ENCODE measurements at regions not wholly inside any gene's neighbourhood (a gene's known extent, or its start where the extent isn't known, plus 50 kb on each side); places are given as distances from the start of the nearest gene placed in this dataset.

DNA sequence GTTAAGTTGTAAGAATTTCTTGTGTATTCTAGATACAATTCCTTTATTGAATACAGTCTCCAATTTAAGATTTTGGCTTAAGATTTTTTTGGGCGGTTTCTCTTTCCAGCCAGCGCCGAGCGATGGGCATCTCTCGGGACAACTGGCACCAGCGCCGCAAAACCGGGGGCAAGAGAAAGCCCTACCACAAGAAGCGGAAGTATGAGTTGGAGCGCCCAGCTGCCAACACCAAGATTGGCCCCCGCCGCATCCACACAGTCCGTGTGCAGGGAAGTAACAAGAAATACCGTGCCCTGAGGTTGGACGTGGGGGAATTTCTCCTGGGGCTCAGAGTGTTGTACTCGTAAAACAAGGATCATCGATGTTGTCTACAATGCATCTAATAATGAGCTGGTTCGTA is 278.7 kb upstream of the TARS1 start:
- no peak for TF ChIP-seq CTCF (IDR thresholded peaks at IDR 0.05; ENCODE audit: low read depth, low read length)
- no peak overlapping the region for H3K4me3 ChIP-seq (ENCODE audit: low read depth, low read length)

DNA sequence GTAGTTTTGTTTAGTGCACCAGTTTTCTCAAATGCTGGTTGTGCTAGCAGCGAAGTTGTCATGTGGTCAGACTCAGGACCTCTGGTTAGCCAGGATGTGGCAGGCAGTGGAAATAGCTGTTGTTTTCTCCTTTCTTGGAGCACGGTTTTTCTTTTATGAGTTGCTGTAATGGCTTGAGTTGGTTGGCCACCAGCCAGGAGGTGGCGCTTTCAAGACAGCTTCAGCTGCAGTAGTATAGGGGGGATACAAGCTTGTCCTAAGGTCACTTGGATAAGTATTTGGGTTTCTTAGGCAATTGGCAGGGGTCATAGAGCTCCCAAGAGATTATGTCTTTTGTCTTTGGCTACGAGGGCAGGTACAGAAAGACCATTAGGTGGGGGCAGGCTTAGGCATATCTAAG is 274.2 kb upstream of the TARS1 start:
- H3K4me3 ChIP-seq (ENCODE audit: low read depth, low read length), result no peak overlapping the region
- TF ChIP-seq CTCF (IDR thresholded peaks at IDR 0.05; ENCODE audit: low read depth, low read length), result no peak

DNA sequence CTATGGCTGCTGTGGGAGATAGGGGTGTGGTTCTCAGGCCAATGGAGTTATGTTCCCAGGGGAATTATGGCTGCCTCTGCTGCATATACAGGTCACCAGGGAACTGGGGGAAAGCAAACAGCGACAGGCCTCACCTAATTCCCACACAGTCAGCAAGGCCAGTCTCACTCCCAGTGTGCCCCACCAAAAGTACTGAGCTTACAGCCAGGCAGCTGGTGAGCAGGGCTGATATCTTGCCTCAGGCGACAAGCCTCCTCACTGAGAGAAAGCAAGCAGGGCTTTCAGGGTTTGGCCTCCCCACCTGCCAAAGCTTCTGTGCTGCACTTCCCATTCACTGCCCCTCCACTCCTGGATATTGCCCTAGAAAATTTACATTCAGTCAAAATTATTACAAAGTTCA is 273.8 kb upstream of the TARS1 start:
- no peak for TF ChIP-seq CTCF (IDR thresholded peaks at IDR 0.05; ENCODE audit: low read depth, low read length)
- no peak overlapping the region for H3K4me3 ChIP-seq (ENCODE audit: low read depth, low read length)

- H3K4me3 ChIP-seq (ENCODE audit: low read depth, low read length), result no peak overlapping the region
- TF ChIP-seq CTCF (IDR thresholded peaks at IDR 0.05; ENCODE audit: low read depth, low read length), result no peak
These were observed 273.2 kb upstream of the TARS1 start for GRCh38 chr5:33167541-33167940.

DNA sequence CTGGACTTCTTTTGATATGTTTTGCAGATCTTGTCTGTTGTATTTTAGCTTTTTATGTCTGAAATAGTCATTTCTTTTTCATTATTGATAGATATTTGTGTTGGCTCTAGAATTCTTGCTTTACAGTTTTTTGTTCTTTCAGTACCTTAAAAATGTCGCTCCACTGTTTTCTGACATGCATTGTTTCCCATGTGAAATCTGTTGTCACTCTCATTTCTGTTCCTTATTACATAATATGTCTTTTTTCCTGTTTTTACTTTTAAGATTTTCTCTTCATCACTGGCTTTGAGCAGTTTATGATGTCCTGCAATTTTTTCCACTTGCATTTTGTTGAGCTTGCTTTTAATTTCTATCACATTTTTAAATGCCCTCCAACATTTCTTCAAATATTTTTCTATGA is 270.4 kb upstream of the TARS1 start:
- no peak for TF ChIP-seq CTCF (IDR thresholded peaks at IDR 0.05; ENCODE audit: low read depth, low read length)
- H3K4me3 ChIP-seq (ENCODE audit: low read depth, low read length), result no peak overlapping the region

DNA sequence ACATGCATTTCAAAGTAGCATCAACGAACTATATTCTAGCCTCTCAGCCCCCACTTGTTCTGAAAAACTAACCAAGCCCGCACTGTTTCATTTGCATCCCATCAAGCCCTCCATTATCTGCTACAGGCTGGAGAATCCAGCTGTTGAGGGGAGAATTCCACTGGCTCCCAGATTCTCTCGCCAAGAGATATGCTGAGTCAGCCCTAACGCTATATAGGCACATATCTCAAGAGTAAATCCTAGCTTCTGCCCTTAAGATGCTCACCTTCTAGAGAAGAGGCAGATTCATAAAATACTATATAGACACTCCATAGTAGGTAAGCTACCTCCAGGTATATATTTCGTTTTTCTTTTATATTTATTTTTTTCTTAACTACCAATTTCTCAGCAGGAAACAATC is 266.4 kb upstream of the TARS1 start:
- no peak overlapping the region for H3K4me3 ChIP-seq (ENCODE audit: low read depth, low read length)

GRCh38 chr5:33179301-33179700 is 261.5 kb upstream of the TARS1 start:
- H3K4me3 ChIP-seq (ENCODE audit: low read depth, low read length), result no peak overlapping the region
- TF ChIP-seq CTCF (IDR thresholded peaks at IDR 0.05; ENCODE audit: low read depth, low read length), result no peak

More for the DNA sequence above, 266.4 kb upstream of the TARS1 start:
- no peak for TF ChIP-seq CTCF (IDR thresholded peaks at IDR 0.05; ENCODE audit: low read depth, low read length)
